ENCODE measurements at regions not wholly inside any gene's neighbourhood (a gene's known extent, or its start where the extent isn't known, plus 50 kb on each side); places are given as distances from the start of the nearest gene placed in this dataset.

DNA sequence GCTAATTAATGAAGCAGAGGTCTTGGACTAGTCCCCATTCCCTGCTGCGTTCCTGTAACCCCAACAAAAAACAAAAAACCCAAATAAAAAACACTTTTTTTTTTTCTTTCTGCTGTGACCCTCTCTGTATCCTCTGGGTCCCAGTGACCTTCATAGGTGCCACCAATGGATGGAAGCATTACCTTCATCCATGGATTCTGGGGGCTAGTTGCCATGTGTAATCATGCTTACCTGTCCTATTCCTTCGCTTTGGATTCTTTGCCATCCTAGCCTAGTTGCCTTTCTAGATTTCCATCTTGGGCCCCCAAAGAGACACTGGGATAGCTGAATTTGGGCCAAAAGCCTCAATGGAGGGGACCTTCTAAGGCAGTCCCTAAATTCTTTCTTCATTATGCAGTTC lies 1208.7 kb downstream of the BRINP3 start:
- TF ChIP-seq, protein P1, sequence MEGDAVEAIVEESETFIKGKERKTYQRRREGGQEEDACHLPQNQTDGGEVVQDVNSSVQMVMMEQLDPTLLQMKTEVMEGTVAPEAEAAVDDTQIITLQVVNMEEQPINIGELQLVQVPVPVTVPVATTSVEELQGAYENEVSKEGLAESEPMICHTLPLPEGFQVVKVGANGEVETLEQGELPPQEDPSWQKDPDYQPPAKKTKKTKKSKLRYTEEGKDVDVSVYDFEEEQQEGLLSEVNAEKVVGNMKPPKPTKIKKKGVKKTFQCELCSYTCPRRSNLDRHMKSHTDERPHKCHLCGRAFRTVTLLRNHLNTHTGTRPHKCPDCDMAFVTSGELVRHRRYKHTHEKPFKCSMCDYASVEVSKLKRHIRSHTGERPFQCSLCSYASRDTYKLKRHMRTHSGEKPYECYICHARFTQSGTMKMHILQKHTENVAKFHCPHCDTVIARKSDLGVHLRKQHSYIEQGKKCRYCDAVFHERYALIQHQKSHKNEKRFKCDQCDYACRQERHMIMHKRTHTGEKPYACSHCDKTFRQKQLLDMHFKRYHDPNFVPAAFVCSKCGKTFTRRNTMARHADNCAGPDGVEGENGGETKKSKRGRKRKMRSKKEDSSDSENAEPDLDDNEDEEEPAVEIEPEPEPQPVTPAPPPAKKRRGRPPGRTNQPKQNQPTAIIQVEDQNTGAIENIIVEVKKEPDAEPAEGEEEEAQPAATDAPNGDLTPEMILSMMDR (conservative IDR thresholded peaks at IDR 0.05; ENCODE audit: low read depth, low read length) = no peak
- no peak overlapping the region for H3K4me3 ChIP-seq (ENCODE audit: low read depth, low read length)
- peak; percentile 37 for DNase-seq (ENCODE audit: low read depth)

DNA sequence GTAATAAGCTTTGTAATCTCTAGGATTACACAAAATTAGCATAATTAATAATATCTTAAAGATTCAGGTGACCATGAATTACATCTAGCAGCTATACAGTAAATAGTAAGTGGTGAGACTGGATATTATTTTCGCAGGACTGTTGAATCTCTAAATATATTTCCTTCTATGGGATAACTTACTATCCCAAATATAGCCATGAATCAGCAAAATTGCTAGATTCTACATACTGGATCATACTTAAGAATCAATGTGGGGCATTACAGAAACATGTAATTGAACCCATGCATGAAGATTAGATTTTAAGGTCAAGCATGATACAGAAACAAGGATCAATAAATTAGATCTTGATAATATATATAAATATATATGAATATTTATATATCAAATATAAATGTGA lies 1203.4 kb downstream of the BRINP3 start:
- TF ChIP-seq, protein P1 (conservative IDR thresholded peaks at IDR 0.05; ENCODE audit: low read depth, low read length) = no peak
- no peak for DNase-seq (ENCODE audit: low read depth)
- no peak overlapping the region for H3K4me3 ChIP-seq (ENCODE audit: low read depth, low read length)

DNA sequence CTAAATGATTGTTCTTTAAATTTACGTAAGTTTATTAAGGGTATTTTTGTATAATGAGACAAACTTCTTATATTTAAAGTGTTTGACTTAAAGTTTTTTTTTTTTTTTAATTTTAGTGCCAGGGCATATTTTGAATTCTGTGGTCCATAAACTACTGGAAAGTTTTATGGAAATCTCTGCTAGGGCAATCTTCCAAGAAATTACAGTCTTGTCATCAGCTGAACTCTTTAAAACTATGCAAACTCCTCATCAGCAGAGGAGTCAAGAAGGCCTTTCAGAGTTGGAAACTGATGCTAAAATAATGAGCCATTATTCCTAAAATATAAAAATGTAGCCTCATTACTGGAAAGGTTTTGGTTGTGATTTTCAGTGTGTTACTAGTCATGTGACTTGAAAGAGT lies 1201.9 kb downstream of the BRINP3 start:
- peak; percentile 2 for DNase-seq (ENCODE audit: low read depth)
- TF ChIP-seq, protein P1 (conservative IDR thresholded peaks at IDR 0.05; ENCODE audit: low read depth, low read length) = no peak
- no peak overlapping the region for H3K4me3 ChIP-seq (ENCODE audit: low read depth, low read length)

GRCh38 chr1:189289346-189289745 lies 1188.3 kb downstream of the BRINP3 start:
- TF ChIP-seq, protein P1 (conservative IDR thresholded peaks at IDR 0.05; ENCODE audit: low read depth, low read length) = no peak
- no peak overlapping the region for H3K4me3 ChIP-seq (ENCODE audit: low read depth, low read length)
- no peak for DNase-seq (ENCODE audit: low read depth)

- TF ChIP-seq, protein P1 (conservative IDR thresholded peaks at IDR 0.05; ENCODE audit: low read depth, low read length) = no peak
- no peak for DNase-seq (ENCODE audit: low read depth)
- H3K4me3 ChIP-seq (ENCODE audit: low read depth, low read length) = no peak overlapping the region
Observed at GRCh38 chr1:189301235-189301634, 1176.4 kb downstream of the BRINP3 start.

DNA sequence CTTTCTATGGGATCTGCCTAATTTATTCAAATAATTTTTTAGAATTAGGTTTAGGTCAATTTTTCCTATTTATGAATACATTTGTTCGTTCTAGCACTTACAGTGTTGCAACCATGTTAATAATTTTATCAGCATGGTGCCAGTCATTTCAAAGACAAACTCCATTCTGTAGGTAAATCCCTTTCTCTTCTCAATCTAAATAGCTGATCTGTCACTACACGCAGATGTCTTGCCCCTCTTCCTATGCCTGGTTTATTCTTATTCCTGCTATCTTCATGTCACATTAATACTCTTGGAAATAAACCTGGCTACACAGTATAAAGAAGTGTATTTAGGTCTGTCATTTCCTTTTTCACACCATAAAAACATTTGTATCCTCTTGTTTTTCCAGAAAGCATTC lies 1172.4 kb downstream of the BRINP3 start:
- TF ChIP-seq, protein P1 (conservative IDR thresholded peaks at IDR 0.05; ENCODE audit: low read depth, low read length) = no peak
- no peak for DNase-seq (ENCODE audit: low read depth)
- H3K4me3 ChIP-seq (ENCODE audit: low read depth, low read length) = no peak overlapping the region

DNA sequence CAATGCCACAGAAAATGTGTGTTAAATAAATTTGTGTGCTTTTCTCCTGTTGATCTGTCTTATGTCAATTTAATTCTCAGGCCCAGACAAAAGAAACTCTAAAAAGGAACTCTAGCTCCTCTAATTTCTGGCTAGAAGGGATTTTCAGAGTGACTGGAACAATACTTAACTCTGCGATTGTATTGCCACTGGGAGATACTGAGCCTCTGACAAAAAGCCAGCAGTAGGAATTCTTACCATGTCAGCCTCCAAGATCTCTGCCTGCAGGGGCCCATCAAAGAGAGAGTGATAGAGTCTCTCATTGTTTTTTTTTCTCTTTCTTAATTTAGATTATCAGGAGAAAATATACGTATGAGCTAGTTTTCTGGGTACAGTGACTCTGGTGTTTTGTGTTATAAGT lies 1165.7 kb downstream of the BRINP3 start:
- TF ChIP-seq, protein P1 (conservative IDR thresholded peaks at IDR 0.05; ENCODE audit: low read depth, low read length) = no peak
- DNase-seq (ENCODE audit: low read depth) = no peak
- no peak overlapping the region for H3K4me3 ChIP-seq (ENCODE audit: low read depth, low read length)

Data from choroid plexus epithelial cell (primary cell).